Liver (tissue), 7 donors: ENCODE measurements at regions not wholly inside any gene's neighbourhood (a gene's known extent, or its start where the extent isn't known, plus 50 kb on each side); places are given as distances from the start of the nearest gene placed in this dataset.

Experiments used
- DNase-seq: peaks from one replicate; pipeline ENCODE4 v3.0.0-alpha.2; 2017; ENCODE audit warnings: low spot score
- H3K27ac ChIP-seq, 2 donors: one replicate each; pipeline ENCODE4 v1.7.0; 2013; ENCODE audit warnings: inconsistent platforms in 2 of 2, low read length in 2 of 2, control low read depth in 1 of 2, low read depth in 1 of 2, mild to moderate bottlenecking in 1 of 2
- H3K27me3 ChIP-seq, 4 donors: one replicate each; pipeline versions ENCODE4 v1.6.1 to v1.7.0; 2013; ENCODE audit warnings: low read length in 3 of 4, inconsistent platforms in 1 of 4, mild to moderate bottlenecking in 1 of 4, moderate library complexity in 1 of 4; ENCODE audit not compliant: control insufficient read depth in 4 of 4, insufficient read depth in 4 of 4
- H3K36me3 ChIP-seq, 4 donors: one replicate each; pipeline versions ENCODE4 v1.6.1 to v1.7.0; 2013; ENCODE audit warnings: low read length in 3 of 4, mild to moderate bottlenecking in 3 of 4, low read depth in 1 of 4, moderate library complexity in 1 of 4; ENCODE audit not compliant: control insufficient read depth in 4 of 4, insufficient read depth in 3 of 4
- H3K4me1 ChIP-seq, 4 donors: one replicate each; pipeline versions ENCODE4 v1.6.1 to v1.7.0; 2013; ENCODE audit warnings: low read length in 3 of 4, mild to moderate bottlenecking in 3 of 4, moderate library complexity in 1 of 4; ENCODE audit not compliant: control insufficient read depth in 4 of 4, insufficient read depth in 4 of 4
- H3K4me3 ChIP-seq, 3 donors: one replicate each; pipeline versions ENCODE4 v1.6.1 to v1.7.0; 2013; ENCODE audit warnings: low read length in 3 of 3, control low read depth in 1 of 3, low read depth in 1 of 3, mild to moderate bottlenecking in 1 of 3
- H3K9ac ChIP-seq, 2 donors: one replicate each; pipeline ENCODE4 v1.7.0; 2013; ENCODE audit warnings: low read length in 2 of 2, mild to moderate bottlenecking in 2 of 2, moderate library complexity in 2 of 2, control low read depth in 1 of 2, low read depth in 1 of 2
- H3K9me3 ChIP-seq, 4 donors: one replicate each; pipeline versions ENCODE4 v1.6.1 to v1.7.0; 2013; ENCODE audit warnings: low read length in 3 of 4; ENCODE audit not compliant: control insufficient read depth in 4 of 4
- EGR1 ChIP-seq, 2 donors: IDR thresholded peaks; 2 replicates each; pipeline ENCODE4 v1.6.1; 2016 to 2018; ENCODE audit warnings: antibody characterized with exemption in 2 of 2, low read depth in 2 of 2
- FOXA2 ChIP-seq: IDR thresholded peaks from 2 replicates; pipeline ENCODE4 v1.6.1; 2016; ENCODE audit warnings: antibody characterized with exemption
- GABPA ChIP-seq, 2 donors: IDR thresholded peaks in 1 of 2; conservative IDR thresholded peaks in 1 of 2; 2 replicates each; pipeline ENCODE4 v1.6.1; 2016; ENCODE audit warnings: antibody characterized with exemption in 2 of 2, mild to moderate bottlenecking in 1 of 2, moderate library complexity in 1 of 2
- HNF4A ChIP-seq, 2 donors: conservative IDR thresholded peaks; 2 replicates each; pipeline ENCODE4 v1.6.1; 2016; ENCODE audit warnings: antibody characterized with exemption in 2 of 2, mild to moderate bottlenecking in 2 of 2
- HNF4G ChIP-seq: IDR thresholded peaks from 2 replicates; pipeline ENCODE4 v1.6.1; 2016; ENCODE audit warnings: antibody characterized with exemption
- JUND ChIP-seq, 2 donors: IDR thresholded peaks; 2 replicates each; pipeline ENCODE4 v1.6.1; 2016; ENCODE audit warnings: antibody characterized with exemption in 2 of 2
- NR2F2 ChIP-seq: IDR thresholded peaks from 2 replicates; pipeline ENCODE4 v1.6.1; 2016; ENCODE audit warnings: antibody characterized with exemption
- RAD21 ChIP-seq, 2 donors: IDR thresholded peaks; 2 replicates each; pipeline ENCODE4 v1.6.1; 2016; ENCODE audit warnings: antibody characterized with exemption in 2 of 2, mild to moderate bottlenecking in 2 of 2
- RXRA ChIP-seq, 2 donors: IDR thresholded peaks; 2 replicates each; pipeline ENCODE4 v1.6.1; 2017 to 2018; ENCODE audit warnings: antibody characterized with exemption in 2 of 2, mild to moderate bottlenecking in 1 of 2
- SP1 ChIP-seq: IDR thresholded peaks from 2 replicates; pipeline ENCODE4 v1.6.1; 2018; ENCODE audit warnings: antibody characterized with exemption, mild to moderate bottlenecking
- TAF1 ChIP-seq: conservative IDR thresholded peaks from 2 replicates; pipeline ENCODE4 v1.6.1; 2016; ENCODE audit warnings: antibody characterized with exemption, mild to moderate bottlenecking
- YY1 ChIP-seq: IDR thresholded peaks from 2 replicates; pipeline ENCODE4 v1.6.1; 2016; ENCODE audit warnings: antibody characterized with exemption, mild to moderate bottlenecking
- TF ChIP-seq, protein P1 (sequence below): IDR thresholded peaks from 2 replicates; pipeline ENCODE4 v1.6.1; 2016; ENCODE audit warnings: antibody characterized with exemption
- TF ChIP-seq, protein P2 (sequence below): fragments of 150-350 bp; IDR thresholded peaks from 2 replicates; pipeline ENCODE4 v1.5.1; 2017; ENCODE audit warnings: improper control_type of control experiment, low read depth, low read length; ENCODE audit not compliant: missing input control
- TF ChIP-seq, protein P3 (sequence below): IDR thresholded peaks from 2 replicates; pipeline ENCODE4 v1.6.1; 2016; ENCODE audit warnings: antibody characterized with exemption, mild to moderate bottlenecking
- TF ChIP-seq, protein P4 (sequence below): IDR thresholded peaks from 2 replicates; pipeline ENCODE4 v1.6.1; 2016; ENCODE audit warnings: antibody characterized with exemption
- TF ChIP-seq, protein P5 (sequence below): IDR thresholded peaks from 2 replicates; pipeline ENCODE4 v1.6.1; 2016; ENCODE audit warnings: antibody characterized with exemption
- donor health status: healthy.
- donor health status: healthy.
- donor health status: healthy.
- donor health status: healthy.

DNA sequence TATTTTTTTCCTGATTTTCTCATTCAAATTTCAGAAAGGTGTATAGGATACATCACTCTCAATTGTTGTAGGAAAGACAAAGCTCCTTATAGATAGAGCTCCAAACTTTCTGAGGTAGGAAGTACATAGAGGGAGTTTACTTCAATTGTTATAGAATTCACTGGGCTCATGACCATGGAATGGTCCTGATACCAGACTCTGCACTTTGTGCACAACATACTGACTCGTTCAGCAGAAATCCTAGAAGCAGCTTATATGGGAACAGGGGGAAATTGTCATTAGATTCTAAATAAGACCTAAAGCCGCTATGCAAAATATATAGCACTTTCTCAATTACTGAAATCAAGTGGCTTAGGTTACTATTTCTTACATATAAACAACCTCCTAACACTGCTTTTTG, 240.5 kb upstream of the TUSC1 start (continued):
- TF ChIP-seq, protein P1, sequence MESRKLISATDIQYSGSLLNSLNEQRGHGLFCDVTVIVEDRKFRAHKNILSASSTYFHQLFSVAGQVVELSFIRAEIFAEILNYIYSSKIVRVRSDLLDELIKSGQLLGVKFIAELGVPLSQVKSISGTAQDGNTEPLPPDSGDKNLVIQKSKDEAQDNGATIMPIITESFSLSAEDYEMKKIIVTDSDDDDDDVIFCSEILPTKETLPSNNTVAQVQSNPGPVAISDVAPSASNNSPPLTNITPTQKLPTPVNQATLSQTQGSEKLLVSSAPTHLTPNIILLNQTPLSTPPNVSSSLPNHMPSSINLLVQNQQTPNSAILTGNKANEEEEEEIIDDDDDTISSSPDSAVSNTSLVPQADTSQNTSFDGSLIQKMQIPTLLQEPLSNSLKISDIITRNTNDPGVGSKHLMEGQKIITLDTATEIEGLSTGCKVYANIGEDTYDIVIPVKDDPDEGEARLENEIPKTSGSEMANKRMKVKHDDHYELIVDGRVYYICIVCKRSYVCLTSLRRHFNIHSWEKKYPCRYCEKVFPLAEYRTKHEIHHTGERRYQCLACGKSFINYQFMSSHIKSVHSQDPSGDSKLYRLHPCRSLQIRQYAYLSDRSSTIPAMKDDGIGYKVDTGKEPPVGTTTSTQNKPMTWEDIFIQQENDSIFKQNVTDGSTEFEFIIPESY: no peak
- TF ChIP-seq YY1: no peak

DNA sequence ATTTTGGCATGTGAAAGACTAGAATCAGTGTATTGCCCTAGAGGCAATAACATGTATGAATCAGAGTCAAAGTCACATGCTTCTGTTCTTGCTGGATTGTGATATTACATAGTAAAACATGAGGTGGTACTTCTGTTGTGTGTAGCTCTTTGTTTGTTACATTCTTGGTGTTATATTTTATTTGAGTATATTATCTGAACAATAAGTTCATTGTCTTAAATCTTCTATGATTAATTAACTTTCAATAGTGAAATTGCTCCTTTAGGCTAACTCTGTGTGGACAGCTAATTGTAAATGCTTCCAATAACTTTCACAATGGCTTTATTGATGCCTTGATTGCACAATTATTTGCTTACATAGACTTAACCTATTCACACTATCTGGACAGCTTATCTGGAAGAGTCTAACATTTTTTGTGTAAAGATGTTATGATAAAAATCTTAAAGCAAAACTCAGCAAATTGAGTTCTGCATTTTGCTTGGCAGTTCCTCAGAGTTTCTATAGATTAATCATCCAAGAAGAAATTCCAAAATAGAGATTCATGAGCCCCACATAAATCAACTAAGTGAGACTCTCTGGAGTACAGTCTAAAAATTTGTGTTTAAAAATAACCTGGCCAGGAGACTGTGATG, 239.6 kb upstream of the TUSC1 start:
- TF ChIP-seq HNF4A (conservative IDR thresholded peaks at IDR 0.05) (no peak), GABPA (IDR thresholded peaks at IDR 0.05 in 1 of 2, conservative IDR thresholded peaks at IDR 0.05 in 1 of 2) (no peak), NR2F2 (no peak), RAD21 (IDR thresholded peaks at IDR 0.05) (no peak), HNF4G (no peak), JUND (IDR thresholded peaks at IDR 0.05) (no peak), SP1 (no peak), RXRA (IDR thresholded peaks at IDR 0.05) (no peak), FOXA2 (no peak), EGR1 (IDR thresholded peaks at IDR 0.05; ENCODE audit: low read depth in 2 of 2) (no peak), YY1 (no peak), TAF1 (no peak)
- TF ChIP-seq, protein P2, sequence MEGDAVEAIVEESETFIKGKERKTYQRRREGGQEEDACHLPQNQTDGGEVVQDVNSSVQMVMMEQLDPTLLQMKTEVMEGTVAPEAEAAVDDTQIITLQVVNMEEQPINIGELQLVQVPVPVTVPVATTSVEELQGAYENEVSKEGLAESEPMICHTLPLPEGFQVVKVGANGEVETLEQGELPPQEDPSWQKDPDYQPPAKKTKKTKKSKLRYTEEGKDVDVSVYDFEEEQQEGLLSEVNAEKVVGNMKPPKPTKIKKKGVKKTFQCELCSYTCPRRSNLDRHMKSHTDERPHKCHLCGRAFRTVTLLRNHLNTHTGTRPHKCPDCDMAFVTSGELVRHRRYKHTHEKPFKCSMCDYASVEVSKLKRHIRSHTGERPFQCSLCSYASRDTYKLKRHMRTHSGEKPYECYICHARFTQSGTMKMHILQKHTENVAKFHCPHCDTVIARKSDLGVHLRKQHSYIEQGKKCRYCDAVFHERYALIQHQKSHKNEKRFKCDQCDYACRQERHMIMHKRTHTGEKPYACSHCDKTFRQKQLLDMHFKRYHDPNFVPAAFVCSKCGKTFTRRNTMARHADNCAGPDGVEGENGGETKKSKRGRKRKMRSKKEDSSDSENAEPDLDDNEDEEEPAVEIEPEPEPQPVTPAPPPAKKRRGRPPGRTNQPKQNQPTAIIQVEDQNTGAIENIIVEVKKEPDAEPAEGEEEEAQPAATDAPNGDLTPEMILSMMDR: no peak
- TF ChIP-seq, protein P1: no peak
- TF ChIP-seq, protein P3, sequence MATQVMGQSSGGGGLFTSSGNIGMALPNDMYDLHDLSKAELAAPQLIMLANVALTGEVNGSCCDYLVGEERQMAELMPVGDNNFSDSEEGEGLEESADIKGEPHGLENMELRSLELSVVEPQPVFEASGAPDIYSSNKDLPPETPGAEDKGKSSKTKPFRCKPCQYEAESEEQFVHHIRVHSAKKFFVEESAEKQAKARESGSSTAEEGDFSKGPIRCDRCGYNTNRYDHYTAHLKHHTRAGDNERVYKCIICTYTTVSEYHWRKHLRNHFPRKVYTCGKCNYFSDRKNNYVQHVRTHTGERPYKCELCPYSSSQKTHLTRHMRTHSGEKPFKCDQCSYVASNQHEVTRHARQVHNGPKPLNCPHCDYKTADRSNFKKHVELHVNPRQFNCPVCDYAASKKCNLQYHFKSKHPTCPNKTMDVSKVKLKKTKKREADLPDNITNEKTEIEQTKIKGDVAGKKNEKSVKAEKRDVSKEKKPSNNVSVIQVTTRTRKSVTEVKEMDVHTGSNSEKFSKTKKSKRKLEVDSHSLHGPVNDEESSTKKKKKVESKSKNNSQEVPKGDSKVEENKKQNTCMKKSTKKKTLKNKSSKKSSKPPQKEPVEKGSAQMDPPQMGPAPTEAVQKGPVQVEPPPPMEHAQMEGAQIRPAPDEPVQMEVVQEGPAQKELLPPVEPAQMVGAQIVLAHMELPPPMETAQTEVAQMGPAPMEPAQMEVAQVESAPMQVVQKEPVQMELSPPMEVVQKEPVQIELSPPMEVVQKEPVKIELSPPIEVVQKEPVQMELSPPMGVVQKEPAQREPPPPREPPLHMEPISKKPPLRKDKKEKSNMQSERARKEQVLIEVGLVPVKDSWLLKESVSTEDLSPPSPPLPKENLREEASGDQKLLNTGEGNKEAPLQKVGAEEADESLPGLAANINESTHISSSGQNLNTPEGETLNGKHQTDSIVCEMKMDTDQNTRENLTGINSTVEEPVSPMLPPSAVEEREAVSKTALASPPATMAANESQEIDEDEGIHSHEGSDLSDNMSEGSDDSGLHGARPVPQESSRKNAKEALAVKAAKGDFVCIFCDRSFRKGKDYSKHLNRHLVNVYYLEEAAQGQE: no peak
- TF ChIP-seq, protein P4, sequence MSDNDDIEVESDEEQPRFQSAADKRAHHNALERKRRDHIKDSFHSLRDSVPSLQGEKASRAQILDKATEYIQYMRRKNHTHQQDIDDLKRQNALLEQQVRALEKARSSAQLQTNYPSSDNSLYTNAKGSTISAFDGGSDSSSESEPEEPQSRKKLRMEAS: no peak
- TF ChIP-seq, protein P5, sequence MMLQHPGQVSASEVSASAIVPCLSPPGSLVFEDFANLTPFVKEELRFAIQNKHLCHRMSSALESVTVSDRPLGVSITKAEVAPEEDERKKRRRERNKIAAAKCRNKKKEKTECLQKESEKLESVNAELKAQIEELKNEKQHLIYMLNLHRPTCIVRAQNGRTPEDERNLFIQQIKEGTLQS: no peak
- Histone ChIP-seq H3K9ac (no peak overlapping the region), H3K27ac (no peak overlapping the region), H3K27me3 (peaks cover 0 to 4% (median 0%) of the 10 kb centered on the region in 4 donors), H3K36me3 (no peaks in the 10 kb centered on the region), H3K4me3 (no peak overlapping the region), H3K9me3 (no peaks in the 10 kb centered on the region), H3K4me1 (no peaks in the 10 kb centered on the region)
- DNase-seq: no peak
